ENCODE measurements at regions not wholly inside any gene's neighbourhood (a gene's known extent, or its start where the extent isn't known, plus 50 kb on each side); places are given as distances from the start of the nearest gene placed in this dataset.

DNA sequence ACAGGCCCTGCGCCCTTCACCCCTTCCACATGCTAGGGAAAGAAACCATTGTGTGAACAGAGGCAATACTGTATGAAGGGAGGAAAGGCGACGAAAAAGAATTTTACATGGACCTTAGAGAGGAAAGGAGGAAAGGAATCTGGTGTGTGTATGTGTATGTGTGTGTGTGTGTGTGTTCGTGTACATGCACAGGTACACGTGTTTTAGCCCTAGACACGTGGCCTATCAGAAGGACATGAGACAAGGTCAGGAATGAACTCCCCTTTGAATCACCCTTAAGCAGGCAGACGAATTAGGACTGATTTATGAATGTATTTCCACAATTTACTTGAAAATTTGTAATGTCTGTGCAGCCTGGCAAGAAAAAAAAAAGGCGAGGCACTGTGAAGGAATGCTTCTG, 276.0 kb downstream of the ZNF516 start:
- TF ChIP-seq, protein P1, sequence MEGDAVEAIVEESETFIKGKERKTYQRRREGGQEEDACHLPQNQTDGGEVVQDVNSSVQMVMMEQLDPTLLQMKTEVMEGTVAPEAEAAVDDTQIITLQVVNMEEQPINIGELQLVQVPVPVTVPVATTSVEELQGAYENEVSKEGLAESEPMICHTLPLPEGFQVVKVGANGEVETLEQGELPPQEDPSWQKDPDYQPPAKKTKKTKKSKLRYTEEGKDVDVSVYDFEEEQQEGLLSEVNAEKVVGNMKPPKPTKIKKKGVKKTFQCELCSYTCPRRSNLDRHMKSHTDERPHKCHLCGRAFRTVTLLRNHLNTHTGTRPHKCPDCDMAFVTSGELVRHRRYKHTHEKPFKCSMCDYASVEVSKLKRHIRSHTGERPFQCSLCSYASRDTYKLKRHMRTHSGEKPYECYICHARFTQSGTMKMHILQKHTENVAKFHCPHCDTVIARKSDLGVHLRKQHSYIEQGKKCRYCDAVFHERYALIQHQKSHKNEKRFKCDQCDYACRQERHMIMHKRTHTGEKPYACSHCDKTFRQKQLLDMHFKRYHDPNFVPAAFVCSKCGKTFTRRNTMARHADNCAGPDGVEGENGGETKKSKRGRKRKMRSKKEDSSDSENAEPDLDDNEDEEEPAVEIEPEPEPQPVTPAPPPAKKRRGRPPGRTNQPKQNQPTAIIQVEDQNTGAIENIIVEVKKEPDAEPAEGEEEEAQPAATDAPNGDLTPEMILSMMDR (conservative IDR thresholded peaks at IDR 0.05 in 1 of 2, IDR thresholded peaks at IDR 0.05 in 1 of 2; ENCODE audit: low read depth in 1 of 2, low read length in 2 of 2): no peak
- TF ChIP-seq EZH2 (IDR thresholded peaks at IDR 0.05; ENCODE audit: low read length, missing control alignments): no peak

Data from fibroblast of lung (primary cell).